ENCODE measurements at regions not wholly inside any gene's neighbourhood (a gene's known extent, or its start where the extent isn't known, plus 50 kb on each side); places are given as distances from the start of the nearest gene placed in this dataset.

DNA sequence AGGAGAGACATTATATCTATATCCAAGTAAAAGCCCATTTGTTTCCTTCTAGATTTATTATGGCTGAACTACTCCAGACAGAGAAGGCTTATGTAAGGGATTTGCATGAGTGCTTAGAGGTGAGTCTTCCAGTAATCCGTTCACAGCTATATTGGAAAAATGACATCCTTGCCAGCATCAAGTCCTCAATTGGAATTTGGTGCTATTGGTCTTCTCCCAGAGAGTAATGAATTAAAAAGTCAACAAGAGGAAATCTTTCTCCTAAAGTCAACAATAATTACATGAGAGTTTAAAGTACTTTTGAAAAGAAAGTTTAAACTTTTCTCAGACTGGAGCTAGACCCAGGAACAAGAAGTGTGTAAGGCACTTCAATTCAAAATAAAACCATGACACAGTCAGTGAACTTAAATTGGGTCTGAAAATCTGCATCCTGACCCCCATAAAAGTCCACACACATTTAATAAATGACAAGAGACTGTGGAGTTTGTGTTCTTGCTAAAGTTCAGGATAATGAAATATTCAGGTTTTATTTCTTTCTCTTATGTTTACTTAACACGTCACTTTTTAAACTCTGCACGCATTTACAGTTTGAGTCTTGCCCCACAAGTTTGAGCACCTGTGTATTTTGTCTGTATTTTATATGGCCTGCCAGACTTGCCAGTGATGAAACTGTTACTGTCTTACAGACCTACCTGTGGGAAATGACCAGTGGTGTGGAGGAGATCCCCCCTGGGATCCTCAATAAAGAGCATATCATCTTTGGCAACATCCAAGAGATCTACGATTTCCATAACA is 268.2 kb upstream of the UMPS start:
- TF ChIP-seq CTCF (IDR thresholded peaks at IDR 0.05), result no peak
- no peak for TF ChIP-seq POLR2A (IDR thresholded peaks at IDR 0.05)
